Upper lobe of left lung (tissue), 4 donors: ENCODE measurements at regions not wholly inside any gene's neighbourhood (a gene's known extent, or its start where the extent isn't known, plus 50 kb on each side); places are given as distances from the start of the nearest gene placed in this dataset.

Experiments used
- EP300 ChIP-seq, 4 donors: sonication (generic); formaldehyde crosslinking; IDR thresholded peaks; one replicate each; pipeline ENCODE4 v1.5.1; 2017; ENCODE audit warnings: antibody characterized with exemption in 4 of 4, control low read depth in 2 of 4
- POLR2A ChIP-seq, 4 donors: fragments of 450-650 bp; IDR thresholded peaks; one replicate each; pipeline ENCODE4 v1.5.1; 2016 to 2017; ENCODE audit warnings: antibody characterized with exemption in 4 of 4, mild to moderate bottlenecking in 2 of 4
- POLR2AphosphoS5 ChIP-seq, 2 donors: sonication (generic); formaldehyde crosslinking; IDR thresholded peaks; one replicate each; pipeline ENCODE4 v1.5.1; 2017; ENCODE audit warnings: antibody characterized with exemption in 2 of 2
- TF ChIP-seq, protein P1 (sequence below), 6 experiments: fragments of 450-650 bp in 4 of 6; fragments of 200-600 bp in 2 of 6; sonication (generic) in 2 of 6; IDR thresholded peaks; one replicate each; pipeline ENCODE4 v1.5.1; 2016 to 2019; ENCODE audit warnings: antibody characterized with exemption in 6 of 6

DNA sequence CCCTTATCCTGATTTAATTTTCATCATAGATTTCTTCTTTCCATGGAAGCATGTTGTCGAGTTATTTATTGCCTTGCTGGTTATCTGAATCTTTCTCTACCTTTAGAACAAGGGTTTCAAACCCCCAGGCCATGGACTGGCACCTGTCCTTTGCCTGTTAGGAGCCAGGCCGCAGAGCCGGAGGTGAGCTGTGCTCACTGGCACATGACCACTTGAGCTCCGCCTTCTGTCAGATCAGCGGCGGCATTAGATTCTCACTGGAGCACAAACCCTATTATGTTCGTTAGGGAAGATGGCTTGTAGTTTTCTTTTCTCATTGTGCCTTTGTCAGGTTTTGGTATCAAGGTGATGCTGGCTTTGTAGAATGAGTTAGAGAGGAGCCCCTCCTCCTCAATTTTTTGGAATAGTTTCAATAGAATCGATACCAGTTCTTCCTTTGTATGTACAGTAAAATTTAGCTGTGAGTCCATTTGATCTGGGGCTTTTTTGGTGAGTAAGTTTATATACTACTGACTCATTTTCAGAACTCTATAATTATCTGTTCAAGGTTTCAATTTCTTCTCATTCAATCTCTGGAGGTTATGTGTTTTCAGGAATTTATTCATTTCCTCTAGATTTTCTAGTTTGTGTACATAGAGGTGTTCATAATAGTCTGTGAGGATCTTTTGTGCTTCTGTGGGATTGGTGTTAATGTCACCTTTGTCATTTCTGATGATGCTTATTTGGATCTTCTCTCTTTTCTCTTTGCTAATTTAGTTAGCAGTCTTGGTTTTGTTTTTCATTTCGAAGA lies 668.0 kb upstream of the FAM98A start:
- no peak for TF ChIP-seq POLR2A (IDR thresholded peaks at IDR 0.05)
- TF ChIP-seq, protein P1, sequence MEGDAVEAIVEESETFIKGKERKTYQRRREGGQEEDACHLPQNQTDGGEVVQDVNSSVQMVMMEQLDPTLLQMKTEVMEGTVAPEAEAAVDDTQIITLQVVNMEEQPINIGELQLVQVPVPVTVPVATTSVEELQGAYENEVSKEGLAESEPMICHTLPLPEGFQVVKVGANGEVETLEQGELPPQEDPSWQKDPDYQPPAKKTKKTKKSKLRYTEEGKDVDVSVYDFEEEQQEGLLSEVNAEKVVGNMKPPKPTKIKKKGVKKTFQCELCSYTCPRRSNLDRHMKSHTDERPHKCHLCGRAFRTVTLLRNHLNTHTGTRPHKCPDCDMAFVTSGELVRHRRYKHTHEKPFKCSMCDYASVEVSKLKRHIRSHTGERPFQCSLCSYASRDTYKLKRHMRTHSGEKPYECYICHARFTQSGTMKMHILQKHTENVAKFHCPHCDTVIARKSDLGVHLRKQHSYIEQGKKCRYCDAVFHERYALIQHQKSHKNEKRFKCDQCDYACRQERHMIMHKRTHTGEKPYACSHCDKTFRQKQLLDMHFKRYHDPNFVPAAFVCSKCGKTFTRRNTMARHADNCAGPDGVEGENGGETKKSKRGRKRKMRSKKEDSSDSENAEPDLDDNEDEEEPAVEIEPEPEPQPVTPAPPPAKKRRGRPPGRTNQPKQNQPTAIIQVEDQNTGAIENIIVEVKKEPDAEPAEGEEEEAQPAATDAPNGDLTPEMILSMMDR (IDR thresholded peaks at IDR 0.05), result no peak
- no peak for TF ChIP-seq EP300 (IDR thresholded peaks at IDR 0.05)
- no peak for TF ChIP-seq POLR2AphosphoS5 (IDR thresholded peaks at IDR 0.05)
